ENCODE measurements at regions not wholly inside any gene's neighbourhood (a gene's known extent, or its start where the extent isn't known, plus 50 kb on each side); places are given as distances from the start of the nearest gene placed in this dataset.

GRCh38 chr6:29884261-29884660, 56.6 kb downstream of the HLA-G start:
- peaks cover 18% of the 10 kb centered on the region for H3K4me1 Mint-ChIP-seq (ENCODE audit: low read depth)
- H3K27ac Mint-ChIP-seq = no peak overlapping the region
- H3K27me3 Mint-ChIP-seq = no peaks in the 10 kb centered on the region
- H3K9me3 Mint-ChIP-seq = no peaks in the 10 kb centered on the region
- H3K36me3 Mint-ChIP-seq (ENCODE audit: low read depth) = peaks cover 19% of the 10 kb centered on the region
- H3K4me3 Mint-ChIP-seq = no peak overlapping the region

GRCh38 chr6:29886701-29887100, 55.6 kb upstream of the HLA-A start:
- peaks cover 20% of the 10 kb centered on the region for H3K4me1 Mint-ChIP-seq (ENCODE audit: low read depth)
- H3K9me3 Mint-ChIP-seq = no peaks in the 10 kb centered on the region
- H3K4me3 Mint-ChIP-seq = peak overlapping the region; percentile 62
- H3K27me3 Mint-ChIP-seq = no peaks in the 10 kb centered on the region
- peaks cover 19% of the 10 kb centered on the region for H3K36me3 Mint-ChIP-seq (ENCODE audit: low read depth)
- H3K27ac Mint-ChIP-seq = peak overlapping the region; percentile 69

GRCh38 chr6:29887330-29887818, 55.0 kb upstream of the HLA-A start:
- peak overlapping the region; percentile 45 for H3K27ac Mint-ChIP-seq
- H3K36me3 Mint-ChIP-seq (ENCODE audit: low read depth) = peaks cover 16% of the 10 kb centered on the region
- H3K27me3 Mint-ChIP-seq = no peaks in the 10 kb centered on the region
- no peaks in the 10 kb centered on the region for H3K9me3 Mint-ChIP-seq
- H3K4me1 Mint-ChIP-seq (ENCODE audit: low read depth) = peaks cover 20% of the 10 kb centered on the region
- H3K4me3 Mint-ChIP-seq = peak overlapping the region; percentile 86

- Mint-ChIP-seq H3K4me3 (peak overlapping the region; percentile 86), H3K36me3 (ENCODE audit: low read depth) (peaks cover 10% of the 10 kb centered on the region), H3K27me3 (no peaks in the 10 kb centered on the region), H3K9me3 (no peaks in the 10 kb centered on the region), H3K4me1 (ENCODE audit: low read depth) (peaks cover 20% of the 10 kb centered on the region), H3K27ac (peak overlapping the region; percentile 74)
These were observed 54.2 kb upstream of the HLA-A start for GRCh38 chr6:29887819-29888776.

All from stimulated activated naive CD8-positive, alpha-beta T cell treated with anti-CD3 and anti-CD28 coated beads, Interleukin-15, Interleukin-2, amounts not matched to agents 100 ng/mL and 50 ng/mL, for 24 hours (primary cell).